GM19239 (cell line): ENCODE measurements at regions not wholly inside any gene's neighbourhood (a gene's known extent, or its start where the extent isn't known, plus 50 kb on each side); places are given as distances from the start of the nearest gene placed in this dataset.

Source experiments
- DNase-seq: peaks from one replicate; pipeline ENCODE4 v3.0.0; 2011; ENCODE audit warnings: low spot score; ENCODE audit not compliant: insufficient read length
- FAIRE-seq: peaks from 2 replicates; lab custom pipeline; 2011; peaks lifted over from hg19 to GRCh38; lab: Jason Lieb, UNC

- no peak for DNase-seq
- no peak for FAIRE-seq
Measured at GRCh38 chrX:46447384-46447783, 97.8 kb downstream of the ZNF674 start.

- FAIRE-seq (peak; percentile 90), DNase-seq (peak; percentile 56)
Measured at GRCh38 chrX:46446727-46447378, 98.4 kb downstream of the ZNF674 start.

- no peak for FAIRE-seq
Measured at GRCh38 chrX:46444011-46444410, 101.2 kb downstream of the ZNF674 start.

GRCh38 chrX:46436744-46437143 lies 108.5 kb downstream of the ZNF674 start:
- FAIRE-seq (no peak), DNase-seq (no peak)

More at GRCh38 chrX:46444011-46444410, 101.2 kb downstream of the ZNF674 start:
- DNase-seq: no peak

- DNase-seq: no peak
- FAIRE-seq: no peak
Measured at GRCh38 chrX:46433892-46434291, 111.3 kb downstream of the ZNF674 start.

- DNase-seq (peak; percentile 12), FAIRE-seq (peak; percentile 86)
Measured at GRCh38 chrX:46408553-46409407, 136.4 kb downstream of the ZNF674 start.

- DNase-seq (no peak), FAIRE-seq (no peak)
Measured at GRCh38 chrX:46407753-46408130, 137.5 kb downstream of the ZNF674 start.

- DNase-seq (no peak), FAIRE-seq (no peak)
Measured at GRCh38 chrX:46407036-46407752, 138.0 kb downstream of the ZNF674 start.

- no peak for DNase-seq
- FAIRE-seq: no peak
Measured at GRCh38 chrX:46404774-46405173, 140.4 kb downstream of the ZNF674 start.

- FAIRE-seq (no peak), DNase-seq (no peak)
Measured at GRCh38 chrX:46400530-46401443, 144.4 kb downstream of the ZNF674 start.

GRCh38 chrX:46398874-46399273 lies 146.3 kb downstream of the ZNF674 start:
- no peak for DNase-seq
- no peak for FAIRE-seq

- DNase-seq: no peak
- FAIRE-seq: no peak
Measured at GRCh38 chrX:46398126-46398525, 147.1 kb downstream of the ZNF674 start.

- no peak for FAIRE-seq
- DNase-seq: no peak
Measured at GRCh38 chrX:46386511-46386910, 158.7 kb downstream of the ZNF674 start.

GRCh38 chrX:46383006-46383405 lies 162.2 kb downstream of the ZNF674 start:
- no peak for FAIRE-seq

GRCh38 chrX:46382595-46382994 lies 162.6 kb downstream of the ZNF674 start:
- FAIRE-seq (no peak), DNase-seq (no peak)

More at GRCh38 chrX:46383006-46383405, 162.2 kb downstream of the ZNF674 start:
- DNase-seq: no peak

- FAIRE-seq: peak; percentile 93
- no peak for DNase-seq
Measured at GRCh38 chrX:46381630-46382029, 163.6 kb downstream of the ZNF674 start.

- DNase-seq (no peak), FAIRE-seq (no peak)
Measured at GRCh38 chrX:46380148-46380752, 165.0 kb downstream of the ZNF674 start.

- no peak for FAIRE-seq
Measured at GRCh38 chrX:46376246-46376885, 168.9 kb downstream of the ZNF674 start.

GRCh38 chrX:46375831-46376230 lies 169.4 kb downstream of the ZNF674 start:
- DNase-seq (no peak), FAIRE-seq (no peak)

More at GRCh38 chrX:46376246-46376885, 168.9 kb downstream of the ZNF674 start:
- no peak for DNase-seq
